GM10266 (cell line): ENCODE measurements at regions not wholly inside any gene's neighbourhood (a gene's known extent, or its start where the extent isn't known, plus 50 kb on each side); places are given as distances from the start of the nearest gene placed in this dataset.

Experiments
- DNase-seq: peaks from one replicate; pipeline ENCODE4 v3.0.0; 2012; ENCODE audit errors: extremely low spot score
- CTCF ChIP-seq: IDR thresholded peaks from 2 replicates; pipeline ENCODE4 v1.5.1; 2012; ENCODE audit warnings: mild to moderate bottlenecking, low read depth; ENCODE audit not compliant: control insufficient read depth, insufficient read depth; ENCODE audit errors: missing control alignments

- no peak for DNase-seq
- no peak for TF ChIP-seq CTCF
Measured at GRCh38 chr13:33624253-33624652, 193.7 kb upstream of the RFC3 start.

GRCh38 chr13:33624740-33625139, 193.2 kb upstream of the RFC3 start:
- TF ChIP-seq CTCF = no peak
- DNase-seq = no peak

GRCh38 chr13:33626407-33626806, 191.5 kb upstream of the RFC3 start:
- TF ChIP-seq CTCF = no peak
- no peak for DNase-seq

- TF ChIP-seq CTCF = no peak
- DNase-seq = no peak
Measured at GRCh38 chr13:33628662-33629061, 189.3 kb upstream of the RFC3 start.

- no peak for TF ChIP-seq CTCF
- no peak for DNase-seq
Measured at GRCh38 chr13:33629605-33630360, 188.2 kb upstream of the RFC3 start.

GRCh38 chr13:33633701-33634545, 184.0 kb upstream of the RFC3 start:
- TF ChIP-seq CTCF = no peak
- DNase-seq = no peak

GRCh38 chr13:33634546-33634982, 183.4 kb upstream of the RFC3 start:
- no peak for TF ChIP-seq CTCF
- no peak for DNase-seq
